PFSK-1 (cell line): ENCODE measurements at regions not wholly inside any gene's neighbourhood (a gene's known extent, or its start where the extent isn't known, plus 50 kb on each side); places are given as distances from the start of the nearest gene placed in this dataset.

Experiments
- FOXP2 ChIP-seq: optimal IDR thresholded peaks from 2 replicates; pipeline ENCODE3; 2011; ENCODE audit warnings: borderline replicate concordance, control low read depth, inconsistent platforms; ENCODE audit not compliant: insufficient read depth; ENCODE audit errors: extremely low read length, extremely low read depth
- POLR2AphosphoS5 ChIP-seq: IDR thresholded peaks from 2 replicates; pipeline ENCODE4 v1.6.1; 2012; ENCODE audit warnings: low read depth, mild to moderate bottlenecking, control low read depth, low read length, moderate library complexity
- SIN3A ChIP-seq: IDR thresholded peaks from 2 replicates; pipeline ENCODE4 v1.6.1; 2012; ENCODE audit warnings: mild to moderate bottlenecking, low read length, moderate library complexity, borderline replicate concordance; ENCODE audit not compliant: insufficient read depth
- TAF1 ChIP-seq: IDR thresholded peaks from 2 replicates; pipeline ENCODE4 v1.6.1; 2012; ENCODE audit warnings: low read length, control low read depth, borderline replicate concordance; ENCODE audit not compliant: insufficient read depth

DNA sequence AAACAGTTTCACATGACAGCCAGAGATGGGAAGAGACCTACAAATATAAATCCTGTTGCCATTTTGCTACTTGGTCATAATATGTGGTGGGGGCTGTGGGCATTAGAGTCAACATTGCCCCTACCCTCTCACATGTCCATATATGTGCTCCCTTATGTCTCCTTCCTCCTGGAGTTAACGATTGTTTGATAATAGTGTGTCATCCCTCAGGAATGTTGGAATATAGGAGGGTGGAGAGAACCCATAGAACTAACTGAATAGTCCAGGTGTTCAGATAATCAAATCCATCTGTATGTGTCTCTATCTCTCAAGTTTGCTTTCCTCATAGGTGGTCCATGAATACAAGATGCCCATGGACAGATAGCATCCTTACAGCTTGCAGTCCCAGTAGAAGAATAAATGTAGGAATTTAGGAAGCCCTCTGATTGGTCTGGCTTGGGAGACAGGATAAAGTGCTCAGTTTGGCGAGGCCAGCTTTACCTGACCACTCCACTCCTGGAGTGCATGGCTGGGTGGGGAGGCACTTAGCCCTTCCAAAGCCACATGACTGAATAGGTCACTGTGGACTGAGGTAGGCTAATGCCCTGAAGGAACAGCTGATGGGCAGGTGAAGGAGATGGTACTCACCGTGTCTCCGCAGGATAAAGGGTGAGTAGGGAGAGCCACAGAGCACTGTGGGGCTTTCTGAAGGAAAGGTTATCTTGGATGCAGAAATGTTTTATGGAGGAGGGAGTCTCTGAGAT, 166.9 kb downstream of the CDCA7 start:
- TF ChIP-seq POLR2AphosphoS5 (no peak), SIN3A (no peak), FOXP2 (no peak), TAF1 (no peak)
